ENCODE measurements at regions not wholly inside any gene's neighbourhood (a gene's known extent, or its start where the extent isn't known, plus 50 kb on each side); places are given as distances from the start of the nearest gene placed in this dataset.

DNA sequence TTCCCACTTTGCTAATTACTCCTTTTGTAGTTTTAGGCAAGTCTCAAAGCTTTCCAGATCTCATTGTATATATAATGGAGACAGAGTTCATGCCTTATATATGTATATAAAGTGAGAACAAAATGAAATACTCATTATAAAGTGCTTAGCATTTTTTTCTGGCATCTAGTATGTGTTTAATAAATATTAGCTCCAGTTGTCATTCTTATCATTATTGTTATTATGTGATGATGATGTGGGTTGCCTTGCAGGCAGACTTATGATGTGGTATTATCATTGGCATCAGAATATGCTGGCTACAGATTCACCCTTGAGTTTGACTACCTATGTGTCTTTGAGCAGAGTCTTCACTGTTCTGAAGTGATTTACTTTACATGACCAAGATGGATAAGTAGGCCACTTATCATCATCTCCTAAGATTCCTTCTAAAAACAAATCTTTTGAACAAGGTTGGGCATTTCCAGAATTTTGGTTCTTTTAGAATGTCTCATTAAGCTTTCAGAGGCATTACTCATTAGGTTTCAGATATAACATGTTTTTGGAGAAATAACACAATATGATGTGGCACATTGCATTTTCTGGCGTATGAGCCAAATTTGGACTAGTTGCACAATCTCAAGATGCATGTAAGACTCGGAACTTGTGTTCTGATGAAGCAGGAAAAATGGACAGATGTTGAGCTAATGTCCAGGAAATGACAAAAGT, 145.6 kb upstream of the TNC start:
- TF ChIP-seq, protein P1, sequence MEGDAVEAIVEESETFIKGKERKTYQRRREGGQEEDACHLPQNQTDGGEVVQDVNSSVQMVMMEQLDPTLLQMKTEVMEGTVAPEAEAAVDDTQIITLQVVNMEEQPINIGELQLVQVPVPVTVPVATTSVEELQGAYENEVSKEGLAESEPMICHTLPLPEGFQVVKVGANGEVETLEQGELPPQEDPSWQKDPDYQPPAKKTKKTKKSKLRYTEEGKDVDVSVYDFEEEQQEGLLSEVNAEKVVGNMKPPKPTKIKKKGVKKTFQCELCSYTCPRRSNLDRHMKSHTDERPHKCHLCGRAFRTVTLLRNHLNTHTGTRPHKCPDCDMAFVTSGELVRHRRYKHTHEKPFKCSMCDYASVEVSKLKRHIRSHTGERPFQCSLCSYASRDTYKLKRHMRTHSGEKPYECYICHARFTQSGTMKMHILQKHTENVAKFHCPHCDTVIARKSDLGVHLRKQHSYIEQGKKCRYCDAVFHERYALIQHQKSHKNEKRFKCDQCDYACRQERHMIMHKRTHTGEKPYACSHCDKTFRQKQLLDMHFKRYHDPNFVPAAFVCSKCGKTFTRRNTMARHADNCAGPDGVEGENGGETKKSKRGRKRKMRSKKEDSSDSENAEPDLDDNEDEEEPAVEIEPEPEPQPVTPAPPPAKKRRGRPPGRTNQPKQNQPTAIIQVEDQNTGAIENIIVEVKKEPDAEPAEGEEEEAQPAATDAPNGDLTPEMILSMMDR (conservative IDR thresholded peaks at IDR 0.05; ENCODE audit: low read depth, low read length), result no peak
- no peak overlapping the region for H3K4me3 ChIP-seq (ENCODE audit: low read length)
- no peak for DNase-seq (ENCODE audit: low read depth)

GRCh38 chr9:115264313-115264712, 146.4 kb upstream of the TNC start:
- peak; percentile 85 for DNase-seq (ENCODE audit: low read depth)
- TF ChIP-seq, protein P1 (conservative IDR thresholded peaks at IDR 0.05; ENCODE audit: low read depth, low read length), result no peak
- no peak overlapping the region for H3K4me3 ChIP-seq (ENCODE audit: low read length)

DNA sequence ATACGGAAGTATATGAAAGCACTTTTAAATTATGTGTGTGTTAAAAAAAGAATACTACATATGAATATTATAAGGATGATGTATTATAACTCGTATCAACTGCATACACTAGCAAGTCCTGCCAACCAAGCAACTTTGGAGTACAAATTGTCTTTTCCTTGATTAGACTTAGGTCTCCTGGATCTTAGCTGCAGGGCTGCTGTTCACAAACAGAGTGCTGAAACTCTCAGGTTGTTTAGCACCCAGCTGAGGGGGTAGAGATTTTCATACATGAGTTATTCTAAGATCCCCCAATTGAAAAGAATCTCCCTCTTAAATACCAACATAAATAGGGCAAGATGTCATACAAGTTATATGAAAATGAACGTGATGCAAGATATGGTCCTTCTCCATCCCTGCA, 149.8 kb upstream of the TNC start:
- no peak overlapping the region for H3K4me3 ChIP-seq (ENCODE audit: low read length)
- TF ChIP-seq, protein P1 (conservative IDR thresholded peaks at IDR 0.05; ENCODE audit: low read depth, low read length), result no peak
- no peak for DNase-seq (ENCODE audit: low read depth)

DNA sequence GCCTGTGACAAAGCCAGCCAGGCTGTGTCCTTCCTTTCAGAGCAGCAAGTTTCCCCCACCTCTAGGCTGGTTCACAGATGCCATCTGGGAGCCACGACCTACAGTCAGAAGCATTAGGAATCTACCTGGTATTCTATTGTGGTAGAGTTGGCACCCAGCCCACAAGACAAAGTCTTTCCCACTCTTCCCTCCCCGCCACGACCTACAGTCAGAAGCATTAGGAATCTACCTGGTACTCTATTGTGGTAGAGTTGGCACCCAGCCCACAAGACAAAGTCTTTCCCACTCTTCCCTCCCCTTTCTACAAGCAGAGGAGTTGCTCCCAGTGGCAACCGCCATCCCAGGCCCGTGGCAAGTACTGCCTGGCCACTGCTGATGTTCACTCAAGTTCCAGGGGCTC, 157.8 kb upstream of the TNC start:
- DNase-seq (ENCODE audit: low read depth), result no peak
- no peak overlapping the region for H3K4me3 ChIP-seq (ENCODE audit: low read length)
- TF ChIP-seq, protein P1 (conservative IDR thresholded peaks at IDR 0.05; ENCODE audit: low read depth, low read length), result no peak

- DNase-seq (ENCODE audit: low read depth), result no peak
- no peak overlapping the region for H3K4me3 ChIP-seq (ENCODE audit: low read length)
- TF ChIP-seq, protein P1 (conservative IDR thresholded peaks at IDR 0.05; ENCODE audit: low read depth, low read length), result no peak
These were observed 158.7 kb upstream of the TNC start for GRCh38 chr9:115276621-115277020.

- TF ChIP-seq, protein P1 (conservative IDR thresholded peaks at IDR 0.05; ENCODE audit: low read depth, low read length), result no peak
- no peak overlapping the region for H3K4me3 ChIP-seq (ENCODE audit: low read length)
- no peak for DNase-seq (ENCODE audit: low read depth)
These were observed 159.3 kb upstream of the TNC start for GRCh38 chr9:115277301-115277700.

DNA sequence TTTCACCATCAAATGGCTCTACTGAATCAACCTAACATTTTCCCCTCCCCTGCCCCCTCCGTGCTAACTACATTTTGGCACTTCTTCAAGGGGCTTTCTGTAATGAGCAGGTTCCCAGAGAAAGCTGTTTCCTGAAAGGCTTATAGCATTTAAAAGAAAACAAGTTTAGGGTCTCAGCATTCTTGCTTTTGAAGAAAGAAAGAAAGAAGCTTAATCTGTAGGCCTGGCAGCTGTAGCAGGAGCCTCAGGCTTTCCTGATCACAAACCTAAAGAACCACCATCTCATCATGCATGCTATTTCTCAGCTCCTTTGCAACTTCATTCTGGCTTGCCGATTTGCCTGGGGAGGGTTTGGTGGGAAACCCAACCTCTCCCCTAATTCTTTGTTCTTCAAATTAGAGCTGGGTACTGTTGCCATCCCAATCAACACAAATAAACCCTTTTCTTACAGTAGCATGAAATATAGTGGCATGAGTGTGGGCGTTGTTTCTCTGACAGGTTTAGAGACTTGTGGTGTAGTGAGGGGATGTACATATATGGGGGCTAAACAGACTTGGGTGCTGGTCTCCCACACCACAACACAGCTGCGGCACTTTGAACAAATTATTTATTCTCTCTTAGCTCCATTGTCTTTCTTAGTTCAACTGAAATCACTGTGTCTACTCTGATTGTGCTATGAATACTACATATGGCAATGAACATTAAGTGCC, 160.5 kb upstream of the TNC start:
- DNase-seq (ENCODE audit: low read depth), result peak; percentile 89
- TF ChIP-seq, protein P1 (conservative IDR thresholded peaks at IDR 0.05; ENCODE audit: low read depth, low read length), result no peak
- H3K4me3 ChIP-seq (ENCODE audit: low read length), result no peak overlapping the region

Data from retinal pigment epithelial cell (primary cell).